ENCODE measurements at regions not wholly inside any gene's neighbourhood (a gene's known extent, or its start where the extent isn't known, plus 50 kb on each side); places are given as distances from the start of the nearest gene placed in this dataset.
"Not testable (repeated sequence)": the region's sequence is repeated elsewhere in the genome, so short reads cannot be mapped to it uniquely, and the experiment has no call there.

DNA sequence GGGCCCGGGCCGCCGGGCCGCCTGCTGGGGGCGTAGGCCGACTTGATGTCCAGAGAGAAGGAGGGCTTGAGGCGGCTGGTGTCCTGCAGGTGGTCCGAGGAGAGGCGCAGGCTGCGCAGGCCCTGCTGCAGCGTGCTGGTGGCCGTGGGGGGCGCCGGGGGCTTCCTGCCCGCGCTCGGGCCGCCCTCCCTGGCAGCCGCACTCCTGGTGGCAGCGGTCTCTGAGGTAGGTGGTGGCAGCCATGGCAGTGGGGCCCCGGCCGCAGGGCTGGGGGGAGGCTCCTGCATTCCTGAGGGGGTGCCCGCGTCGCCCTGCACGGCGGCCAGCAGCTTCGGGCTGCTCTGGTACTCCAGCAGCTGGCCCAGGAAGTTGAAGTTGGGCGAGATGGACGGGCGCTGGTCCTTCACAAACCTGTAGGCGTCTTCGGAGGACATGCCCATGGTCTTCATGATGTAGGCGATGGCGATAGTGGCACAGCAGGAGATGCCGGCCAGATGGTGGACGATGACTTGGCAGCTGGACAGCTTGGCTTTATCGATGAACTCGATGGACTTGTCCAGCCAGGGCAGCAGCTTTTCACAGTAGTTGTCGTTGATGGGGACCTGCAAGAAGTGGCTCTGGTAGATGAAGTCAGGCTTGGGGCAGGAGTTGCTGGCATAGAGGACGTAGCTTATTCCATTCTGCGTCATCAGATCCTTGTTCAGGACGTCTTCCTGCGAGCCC, 136.1 kb upstream of the PTPN20 start:
- not testable (repeated sequence) for H3K18ac ChIP-seq (ENCODE audit: insufficient read length, low read depth, low read length); H2AFZ ChIP-seq (ENCODE audit: low read length); H3K79me1 ChIP-seq (ENCODE audit: insufficient read depth, low read depth, low read length, poor library complexity, severe bottlenecking); H3K27me3 ChIP-seq (ENCODE audit: insufficient read depth, low read length); H3K14ac ChIP-seq (ENCODE audit: insufficient read depth, low read length); H4K8ac ChIP-seq (replicated peaks; ENCODE audit: insufficient read length, low read depth, low read length); H3K4me1 ChIP-seq (ENCODE audit: insufficient read depth, low read length); H3K23me2 ChIP-seq (ENCODE audit: insufficient read length, low read depth, low read length, poor library complexity, severe bottlenecking); H3K27ac Mint-ChIP-seq; H3K36me3 Mint-ChIP-seq (ENCODE audit: insufficient read depth in 1 of 3, low read depth in 3 of 3); H3K27me3 Mint-ChIP-seq (ENCODE audit: low read depth); H2BK15ac ChIP-seq (ENCODE audit: low read depth, low read length); H3K4me2 ChIP-seq (ENCODE audit: insufficient read depth, insufficient read length, low read length); H3K9me3 ChIP-seq (ENCODE audit: control insufficient read depth, low read depth, low read length); H3K4me1 Mint-ChIP-seq; H4K91ac ChIP-seq (ENCODE audit: insufficient read length, low read depth, low read length); H3K56ac ChIP-seq (ENCODE audit: insufficient read length, low read depth, low read length); H2BK5ac ChIP-seq (ENCODE audit: insufficient read length, low read length); H3K4ac ChIP-seq (ENCODE audit: low read depth, low read length); H3T11ph ChIP-seq (ENCODE audit: low read length); H3K79me2 ChIP-seq (ENCODE audit: insufficient read depth, low read length); H2AK5ac ChIP-seq (ENCODE audit: insufficient read length, low read length); H3K4me3 Mint-ChIP-seq; H3K9ac ChIP-seq (ENCODE audit: extremely low read depth, insufficient read length, low read length); H4K5ac ChIP-seq (ENCODE audit: insufficient read length, low read depth, low read length); H2BK120ac ChIP-seq (ENCODE audit: low read depth, low read length, poor library complexity, severe bottlenecking); H2BK12ac ChIP-seq (ENCODE audit: insufficient read length, low read depth, low read length); H4K20me1 ChIP-seq (ENCODE audit: control insufficient read depth, insufficient read depth, insufficient read length); H3K9me3 Mint-ChIP-seq; H3K23ac ChIP-seq (ENCODE audit: insufficient read length, low read depth, low read length); H3K27ac ChIP-seq (ENCODE audit: insufficient read length, low read depth, low read length); H2BK20ac ChIP-seq (ENCODE audit: low read depth, low read length, poor library complexity, severe bottlenecking); DNase-seq
- WGBS (ENCODE audit: extremely low coverage, insufficient read length, low lambda C conversion rate): no CpG with 5 or more reads among the region's 44 CpGs

GRCh38 chr10:46775668-46776059, 135.6 kb upstream of the PTPN20 start:
- not testable (repeated sequence) for H4K20me1 ChIP-seq (ENCODE audit: control insufficient read depth, insufficient read depth, insufficient read length); H3K27ac ChIP-seq (ENCODE audit: insufficient read length, low read depth, low read length); H4K8ac ChIP-seq (replicated peaks; ENCODE audit: insufficient read length, low read depth, low read length); H3T11ph ChIP-seq (ENCODE audit: low read length); H3K27me3 Mint-ChIP-seq (ENCODE audit: low read depth); H3K9ac ChIP-seq (ENCODE audit: extremely low read depth, insufficient read length, low read length); H3K14ac ChIP-seq (ENCODE audit: insufficient read depth, low read length); H3K4me1 Mint-ChIP-seq; H2BK5ac ChIP-seq (ENCODE audit: insufficient read length, low read length); H2BK20ac ChIP-seq (ENCODE audit: low read depth, low read length, poor library complexity, severe bottlenecking); H2AK5ac ChIP-seq (ENCODE audit: insufficient read length, low read length); H3K27ac Mint-ChIP-seq; H3K4ac ChIP-seq (ENCODE audit: low read depth, low read length); H3K36me3 Mint-ChIP-seq (ENCODE audit: insufficient read depth in 1 of 3, low read depth in 3 of 3); H3K79me1 ChIP-seq (ENCODE audit: insufficient read depth, low read depth, low read length, poor library complexity, severe bottlenecking); H3K4me3 Mint-ChIP-seq; H3K23ac ChIP-seq (ENCODE audit: insufficient read length, low read depth, low read length); H3K23me2 ChIP-seq (ENCODE audit: insufficient read length, low read depth, low read length, poor library complexity, severe bottlenecking); H3K79me2 ChIP-seq (ENCODE audit: insufficient read depth, low read length); H2BK15ac ChIP-seq (ENCODE audit: low read depth, low read length); H2BK12ac ChIP-seq (ENCODE audit: insufficient read length, low read depth, low read length); H3K4me1 ChIP-seq (ENCODE audit: insufficient read depth, low read length); H3K56ac ChIP-seq (ENCODE audit: insufficient read length, low read depth, low read length); H3K27me3 ChIP-seq (ENCODE audit: insufficient read depth, low read length); H3K9me3 ChIP-seq (ENCODE audit: control insufficient read depth, low read depth, low read length); H2BK120ac ChIP-seq (ENCODE audit: low read depth, low read length, poor library complexity, severe bottlenecking); H4K91ac ChIP-seq (ENCODE audit: insufficient read length, low read depth, low read length); H4K5ac ChIP-seq (ENCODE audit: insufficient read length, low read depth, low read length); H2AFZ ChIP-seq (ENCODE audit: low read length); H3K9me3 Mint-ChIP-seq; DNase-seq; H3K4me2 ChIP-seq (ENCODE audit: insufficient read depth, insufficient read length, low read length); H3K18ac ChIP-seq (ENCODE audit: insufficient read length, low read depth, low read length)
- WGBS (ENCODE audit: extremely low coverage, insufficient read length, low lambda C conversion rate): no CpG with 5 or more reads among the region's 17 CpGs
